HEK293T (cell line): ENCODE measurements at regions not wholly inside any gene's neighbourhood (a gene's known extent, or its start where the extent isn't known, plus 50 kb on each side); places are given as distances from the start of the nearest gene placed in this dataset.
A peak's percentile ranks its signal among the peaks of the same experiment; 100 is the strongest.

Experiments used
- CTCF ChIA-PET: fragments of 350-600 bp; formaldehyde crosslinking; extraction: SDS; loops from one replicate; lab custom pipeline; 2021; ENCODE audit warnings: antibody characterized with exemption, inconsistent platforms; lab: Yijun Ruan, JAX
- POLR2A ChIA-PET: fragments of 350-600 bp; formaldehyde crosslinking; extraction: SDS; loops from one replicate; lab custom pipeline; 2020; ENCODE audit warnings: antibody characterized with exemption, inconsistent platforms; lab: Yijun Ruan, JAX
- DNase-seq: peaks from one replicate; pipeline ENCODE4 v3.0.0; 2012; ENCODE audit warnings: mixed read lengths; ENCODE audit errors: extremely low spot score
- ARNT ChIP-seq: fragments of 450-650 bp; IDR thresholded peaks from 2 replicates; pipeline ENCODE4 v1.6.1; 2017; ENCODE audit warnings: mild to moderate bottlenecking
- BHLHE40 ChIP-seq: fragments of 450-650 bp; IDR thresholded peaks from 2 replicates; pipeline ENCODE4 v1.6.1; 2016; ENCODE audit warnings: mild to moderate bottlenecking, moderate library complexity, borderline replicate concordance
- CTBP1 ChIP-seq: fragments of 450-650 bp; IDR thresholded peaks from 2 replicates; pipeline ENCODE4 v1.6.1; 2016; ENCODE audit warnings: borderline replicate concordance
- ELF4 ChIP-seq: fragments of 450-650 bp; IDR thresholded peaks from 2 replicates; pipeline ENCODE4 v1.6.1; 2017; ENCODE audit warnings: antibody characterized with exemption
- FOXA1 ChIP-seq: fragments of 450-650 bp; IDR thresholded peaks from 2 replicates; pipeline ENCODE4 v1.6.1; 2016; ENCODE audit warnings: mild to moderate bottlenecking
- FOXK2 ChIP-seq: fragments of 450-650 bp; IDR thresholded peaks from 2 replicates; pipeline ENCODE4 v1.6.1; 2016; ENCODE audit warnings: mild to moderate bottlenecking
- FOXM1 ChIP-seq: fragments of 450-650 bp; IDR thresholded peaks from 2 replicates; pipeline ENCODE4 v1.6.1; 2017; ENCODE audit warnings: mild to moderate bottlenecking, borderline replicate concordance
- HDGF ChIP-seq: fragments of 450-650 bp; IDR thresholded peaks from 2 replicates; pipeline ENCODE4 v1.6.1; 2017; ENCODE audit warnings: antibody characterized with exemption, borderline replicate concordance
- L3MBTL2 ChIP-seq: fragments of 450-650 bp; conservative IDR thresholded peaks from 2 replicates; pipeline ENCODE4 v1.6.1; 2016; ENCODE audit warnings: mild to moderate bottlenecking
- LEF1 ChIP-seq: fragments of 450-650 bp; IDR thresholded peaks from 2 replicates; pipeline ENCODE4 v1.6.1; 2017; ENCODE audit warnings: mild to moderate bottlenecking, borderline replicate concordance
- NFRKB ChIP-seq: fragments of 450-650 bp; IDR thresholded peaks from 2 replicates; pipeline ENCODE4 v1.6.1; 2016; ENCODE audit warnings: mild to moderate bottlenecking, moderate library complexity
- SP1 ChIP-seq: fragments of 450-650 bp; IDR thresholded peaks from 2 replicates; pipeline ENCODE4 v1.6.1; 2017
- SUZ12 ChIP-seq: fragments of 450-650 bp; IDR thresholded peaks from 2 replicates; pipeline ENCODE4 v1.6.1; 2016; ENCODE audit warnings: mild to moderate bottlenecking
- TARDBP ChIP-seq: fragments of 450-650 bp; IDR thresholded peaks from 2 replicates; pipeline ENCODE4 v1.6.1; 2016
- ZNF384 ChIP-seq: fragments of 450-650 bp; IDR thresholded peaks from 2 replicates; pipeline ENCODE4 v1.6.1; 2016
- TF ChIP-seq, protein P1 (sequence below): fragments of 450-650 bp; IDR thresholded peaks from 2 replicates; pipeline ENCODE4 v1.6.1; 2016

DNA sequence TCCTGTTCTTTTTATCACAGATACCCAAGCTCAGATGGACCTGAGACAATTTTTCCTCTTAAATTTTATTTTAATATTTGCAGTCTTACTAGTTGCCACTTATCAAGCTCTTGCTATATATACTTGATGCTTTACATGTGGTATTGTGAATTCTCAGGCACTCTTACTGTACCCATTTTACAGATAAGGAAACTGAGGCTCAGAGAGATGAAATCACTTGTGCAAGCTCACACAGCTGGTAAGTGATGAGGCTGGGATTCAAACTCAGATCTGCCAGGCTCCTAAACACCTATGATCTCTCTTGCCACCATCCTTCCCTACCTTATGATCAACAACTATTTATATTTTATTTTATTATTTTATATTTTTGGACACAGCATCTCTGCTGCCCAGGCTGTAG, 133.0 kb upstream of the LHX5 start:
- POLR2A ChIA-PET: no interaction called here
- no peak for DNase-seq
- TF ChIP-seq HDGF (no peak), L3MBTL2 (no peak), ARNT (no peak), TARDBP (no peak), CTBP1 (no peak), ELF4 (no peak), SUZ12 (no peak)
- CTCF ChIA-PET: no interaction called here

- TF ChIP-seq L3MBTL2: no peak
- TF ChIP-seq ARNT: no peak
- TF ChIP-seq NFRKB: no peak
- TF ChIP-seq CTBP1: no peak
- TF ChIP-seq BHLHE40: no peak
- no peak for TF ChIP-seq FOXM1
- TF ChIP-seq HDGF: no peak
- no peak for TF ChIP-seq LEF1
- TF ChIP-seq SP1: no peak
- DNase-seq: no peak
These were observed 130.1 kb upstream of the LHX5 start for GRCh38 chr12:113601656-113602263.

GRCh38 chr12:113598815-113599406, 127.2 kb upstream of the LHX5 start:
- no peak for DNase-seq
- TF ChIP-seq BHLHE40 (no peak), FOXM1 (no peak), ZNF384 (no peak), TARDBP (no peak), FOXK2 (no peak), ELF4 (no peak), L3MBTL2 (no peak), CTBP1 (no peak), FOXA1 (no peak), LEF1 (no peak), SP1 (no peak), NFRKB (no peak), SUZ12 (no peak), ARNT (no peak), HDGF (no peak)
- TF ChIP-seq, protein P1, sequence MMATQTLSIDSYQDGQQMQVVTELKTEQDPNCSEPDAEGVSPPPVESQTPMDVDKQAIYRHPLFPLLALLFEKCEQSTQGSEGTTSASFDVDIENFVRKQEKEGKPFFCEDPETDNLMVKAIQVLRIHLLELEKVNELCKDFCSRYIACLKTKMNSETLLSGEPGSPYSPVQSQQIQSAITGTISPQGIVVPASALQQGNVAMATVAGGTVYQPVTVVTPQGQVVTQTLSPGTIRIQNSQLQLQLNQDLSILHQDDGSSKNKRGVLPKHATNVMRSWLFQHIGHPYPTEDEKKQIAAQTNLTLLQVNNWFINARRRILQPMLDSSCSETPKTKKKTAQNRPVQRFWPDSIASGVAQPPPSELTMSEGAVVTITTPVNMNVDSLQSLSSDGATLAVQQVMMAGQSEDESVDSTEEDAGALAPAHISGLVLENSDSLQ: no peak
- ChIA-PET CTCF (interaction anchor here (0.6 kb wide), 1 partner anchor 368 kb away, joined by 3 read pairs; no protein-coding TSS in a partner anchor), POLR2A (no interaction called here)

More at GRCh38 chr12:113601656-113602263, 130.1 kb upstream of the LHX5 start:
- ChIA-PET CTCF (interaction anchor here (0.6 kb wide), 1 partner anchor 799 kb away, joined by 3 read pairs; no protein-coding TSS in a partner anchor), POLR2A (no interaction called here)

GRCh38 chr12:113594967-113595366, 123.3 kb upstream of the LHX5 start:
- no peak for TF ChIP-seq SUZ12
- TF ChIP-seq LEF1: no peak
- TF ChIP-seq BHLHE40: no peak
- no peak for TF ChIP-seq ARNT
- TF ChIP-seq CTBP1: no peak
- TF ChIP-seq FOXK2: no peak
- TF ChIP-seq ELF4: no peak
- TF ChIP-seq FOXM1: no peak
- TF ChIP-seq, protein P1: no peak
- TF ChIP-seq L3MBTL2: no peak
- TF ChIP-seq HDGF: no peak
- no peak for TF ChIP-seq TARDBP
- TF ChIP-seq NFRKB: no peak
- TF ChIP-seq ZNF384: no peak
- TF ChIP-seq FOXA1: no peak
- no peak for TF ChIP-seq SP1
- no peak for DNase-seq
- ChIA-PET POLR2A (no interaction called here), CTCF (no interaction called here)

DNA sequence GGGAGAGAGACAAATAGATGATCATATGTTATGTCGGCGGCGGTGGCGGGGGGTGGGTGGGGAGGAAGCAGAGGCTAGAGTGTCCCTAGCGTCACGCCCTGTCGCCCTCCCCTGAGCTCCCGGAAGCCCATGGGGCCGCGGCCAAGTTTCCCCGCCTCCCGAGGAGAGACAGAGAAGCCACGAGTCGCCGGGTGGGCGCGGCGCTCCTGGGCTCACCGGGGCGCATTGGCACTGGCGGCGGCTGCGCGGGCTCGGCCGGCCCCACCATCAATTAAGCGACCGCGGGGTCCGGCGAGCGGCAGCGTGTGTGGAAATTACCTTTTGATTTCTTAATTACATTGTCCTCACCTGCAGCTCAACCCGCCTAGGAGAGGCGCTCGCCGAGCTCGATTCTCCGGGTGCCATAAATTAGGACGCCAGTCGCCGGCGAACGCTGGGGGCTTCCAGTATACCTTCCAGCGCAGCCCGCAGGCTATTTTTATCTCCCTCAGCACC, 119.9 kb upstream of the LHX5 start:
- ChIA-PET POLR2A (no interaction called here), CTCF (no interaction called here)
- TF ChIP-seq CTBP1: no peak
- TF ChIP-seq BHLHE40: no peak
- peak; percentile 48 for DNase-seq

DNA sequence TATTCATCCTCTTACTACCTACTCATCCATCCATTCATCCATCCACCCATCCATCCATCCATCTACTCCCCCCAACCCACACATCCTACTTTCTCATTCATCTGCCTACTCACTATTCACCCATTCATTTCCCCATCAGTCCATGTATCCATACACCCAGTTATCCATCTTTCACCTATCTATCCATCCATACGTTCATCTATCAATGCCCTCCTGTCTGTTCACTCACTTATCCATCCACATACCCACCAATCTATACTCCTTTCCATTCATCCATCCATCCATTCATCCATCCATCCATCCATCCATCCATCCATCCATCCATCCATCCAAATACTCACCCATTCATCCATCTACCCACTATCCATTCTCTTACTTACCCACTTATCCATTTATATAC, 117.8 kb upstream of the LHX5 start:
- ChIA-PET POLR2A (no interaction called here), CTCF (no interaction called here)
- DNase-seq: no peak
- no peak for TF ChIP-seq TARDBP
- no peak for TF ChIP-seq ZNF384
- no peak for TF ChIP-seq BHLHE40
- no peak for TF ChIP-seq LEF1
- no peak for TF ChIP-seq ARNT
- no peak for TF ChIP-seq L3MBTL2
- no peak for TF ChIP-seq HDGF
- TF ChIP-seq FOXK2: no peak
- TF ChIP-seq CTBP1: no peak
- no peak for TF ChIP-seq SUZ12
